Fibroblast of upper back skin (primary cell): ENCODE measurements at regions not wholly inside any gene's neighbourhood (a gene's known extent, or its start where the extent isn't known, plus 50 kb on each side); places are given as distances from the start of the nearest gene placed in this dataset.

ENCODE experiments used
- DNase-seq: peaks from one replicate; pipeline ENCODE4 v3.0.0-alpha.2; 2013

DNA sequence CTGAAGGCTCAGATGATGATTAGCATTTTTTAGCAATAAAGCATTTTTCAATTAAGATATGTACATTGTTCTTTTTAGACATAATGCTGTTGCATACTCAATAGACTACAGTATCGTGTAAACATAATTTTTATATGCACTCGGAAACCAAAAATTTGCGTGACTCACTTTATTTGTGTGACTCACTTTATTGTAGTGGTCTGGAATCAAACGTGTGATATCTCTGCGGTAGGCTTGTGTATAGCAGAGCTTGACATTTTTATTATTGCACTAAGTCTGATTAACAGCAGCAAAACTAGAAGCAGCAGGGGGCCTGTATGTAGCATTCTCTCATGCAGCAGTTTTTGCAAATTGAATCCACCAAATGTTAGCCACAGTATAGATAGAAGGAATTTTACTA, 119.1 kb upstream of the PRDX4 start:
- DNase-seq: peak; percentile 20

DNA sequence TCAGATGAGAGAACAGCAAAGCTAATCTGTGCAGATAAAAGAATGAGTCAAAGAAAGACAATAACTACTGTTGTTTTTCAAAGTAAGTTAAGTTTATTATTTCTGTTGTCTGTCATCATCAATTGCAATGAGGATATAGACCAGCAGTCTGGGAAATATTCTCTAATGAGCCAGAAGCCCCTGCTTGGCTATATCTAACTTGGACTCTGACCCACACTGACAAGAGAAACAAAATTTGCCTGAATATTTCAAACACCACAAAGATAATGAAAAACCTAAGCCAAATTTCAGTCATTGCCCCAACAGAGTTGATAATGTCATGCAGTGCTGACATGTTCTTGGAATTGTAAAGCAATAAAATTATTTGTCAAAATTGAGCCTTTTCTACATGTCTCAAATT, 115.0 kb upstream of the PRDX4 start:
- no peak for DNase-seq

DNA sequence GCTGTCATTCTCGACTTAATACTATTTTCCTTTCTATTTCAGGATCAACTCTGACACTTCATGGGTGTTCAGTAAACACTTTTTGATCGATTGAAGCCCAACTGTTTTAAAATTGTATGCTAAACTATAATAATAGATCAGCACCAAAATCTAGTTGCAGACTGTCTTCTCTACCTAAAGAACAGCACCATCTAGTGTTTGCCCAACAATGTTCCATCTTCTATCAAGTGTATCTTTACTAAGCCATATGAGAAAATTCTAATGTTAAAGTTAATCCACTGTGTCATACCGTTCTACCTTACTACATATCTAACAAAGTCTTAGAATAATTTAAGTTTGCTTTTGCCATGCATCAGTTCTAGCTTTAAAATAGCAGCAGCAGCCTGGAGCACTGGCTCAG, 113.0 kb upstream of the PRDX4 start:
- DNase-seq: peak; percentile 36

DNA sequence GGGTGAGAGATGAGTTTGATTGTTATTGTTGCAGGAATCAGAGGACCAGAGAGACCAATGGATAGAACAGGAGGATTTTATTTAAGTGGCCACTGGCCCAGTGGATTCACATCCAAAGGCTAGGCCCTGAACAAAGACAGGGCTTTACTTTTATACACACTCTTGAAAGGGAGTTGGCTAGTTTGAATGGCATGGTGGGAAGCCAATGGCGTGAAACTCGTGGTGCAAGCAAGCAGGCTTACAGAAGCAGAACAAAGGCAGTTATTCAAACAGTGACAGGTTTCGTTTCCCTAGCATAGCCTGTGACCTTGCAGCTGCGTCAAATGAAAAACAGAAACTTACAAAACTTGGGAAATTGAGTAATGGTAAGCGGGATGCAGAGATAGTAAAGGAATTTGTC, 110.2 kb upstream of the PRDX4 start:
- DNase-seq: no peak

DNA sequence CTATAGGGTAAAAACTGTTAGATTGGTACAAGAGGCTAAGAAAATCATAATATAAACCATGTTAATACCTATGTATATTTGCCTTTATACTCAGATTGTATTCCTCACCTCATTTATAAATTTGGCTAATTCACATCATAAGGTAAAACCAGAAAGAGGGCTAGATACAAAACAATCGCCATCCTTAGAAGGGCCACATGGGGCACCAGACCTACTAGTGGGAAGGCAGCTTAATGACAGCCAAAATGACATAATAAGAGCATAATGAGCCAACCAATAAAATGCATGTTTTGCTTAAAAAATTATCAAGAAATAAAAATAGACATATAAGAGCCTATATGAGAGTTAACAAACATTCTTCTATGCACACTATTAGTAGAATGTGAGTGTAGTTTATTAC, 107.3 kb upstream of the PRDX4 start:
- DNase-seq: no peak

DNA sequence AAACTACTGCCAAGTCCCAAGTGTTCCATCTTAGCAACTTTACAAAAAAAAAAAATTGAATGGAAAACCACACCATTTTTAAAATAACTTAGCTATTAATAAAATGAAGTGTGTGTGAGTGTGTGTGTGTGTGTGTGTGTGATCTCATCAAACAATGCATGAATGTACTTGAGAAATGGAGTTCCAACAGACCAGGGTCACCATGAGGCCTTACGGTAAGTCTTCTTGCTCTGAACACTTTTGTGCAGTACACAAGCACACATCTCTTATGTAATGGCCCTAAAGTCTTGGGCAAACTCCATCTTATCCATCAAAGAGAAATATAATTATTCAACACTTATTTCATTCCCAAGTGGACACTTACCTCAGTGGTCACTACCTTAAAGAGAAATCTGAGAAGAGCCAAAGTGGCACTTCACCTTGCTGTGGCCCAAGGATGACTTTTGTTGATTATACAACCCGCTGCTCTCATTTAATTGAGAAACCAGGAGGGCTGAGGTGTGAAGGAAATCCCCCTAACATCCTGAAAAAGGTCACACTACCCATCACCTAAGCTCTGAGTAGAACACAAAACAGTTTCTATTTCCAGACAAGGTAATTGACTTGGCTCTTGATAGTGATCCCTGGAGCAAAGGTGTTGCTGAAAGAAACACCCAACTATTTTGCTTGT, 96.5 kb upstream of the PRDX4 start:
- DNase-seq: no peak

DNA sequence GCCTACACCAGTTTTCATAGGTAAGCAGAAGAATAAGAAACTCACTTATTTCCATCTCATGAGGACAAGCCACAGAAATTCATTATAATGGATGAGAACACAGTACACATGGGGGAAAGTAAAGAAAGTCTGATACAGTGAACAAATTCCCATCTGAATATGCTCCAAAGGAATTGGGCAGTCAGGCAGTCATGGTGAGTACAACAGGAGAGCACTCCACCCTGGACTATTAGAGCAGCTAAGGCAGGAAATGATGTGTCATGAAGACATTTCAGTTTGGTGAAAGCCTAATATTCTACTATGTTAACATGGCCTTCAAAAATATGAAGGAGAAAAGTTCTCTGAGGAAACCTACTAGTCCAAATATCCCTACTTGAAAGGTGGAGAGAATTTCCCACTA, 92.0 kb upstream of the PRDX4 start:
- DNase-seq: no peak

DNA sequence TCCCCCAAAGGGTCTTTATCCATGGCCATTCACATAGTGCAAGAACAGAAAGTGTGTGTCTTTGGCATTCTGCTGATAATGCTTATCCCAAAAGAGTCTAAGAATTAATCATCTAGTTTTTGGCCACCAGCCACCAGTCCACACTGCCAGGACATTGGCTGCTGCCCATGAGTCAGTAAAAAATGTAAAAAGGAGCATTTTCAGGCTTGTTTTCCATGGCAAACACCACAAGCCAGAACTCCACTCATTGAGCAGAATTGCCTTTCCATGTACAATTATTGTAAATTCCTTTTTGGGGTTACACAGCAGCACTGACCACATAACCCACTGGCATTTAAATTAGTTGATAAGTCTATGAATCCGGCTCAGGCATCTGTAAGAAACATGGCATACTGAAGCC, 89.2 kb upstream of the PRDX4 start:
- DNase-seq: peak; percentile 1

DNA sequence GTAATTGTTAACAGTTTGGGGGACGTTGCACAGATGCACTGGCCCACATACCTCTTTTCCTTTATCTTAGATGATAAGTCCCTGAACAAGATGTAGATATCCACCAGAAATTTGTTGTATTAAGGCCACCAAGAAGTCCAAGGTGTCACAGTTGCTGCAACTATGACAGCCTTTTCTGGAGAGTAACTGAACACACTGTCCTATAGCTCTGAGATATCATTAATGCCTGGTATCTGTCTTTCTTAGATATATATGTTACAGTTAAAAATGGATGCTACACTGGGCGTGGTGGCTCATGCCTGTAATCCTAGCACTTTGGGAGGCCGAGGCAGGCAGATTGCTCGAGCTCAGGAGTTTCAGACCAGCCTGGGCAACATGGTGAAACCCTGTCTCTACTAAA, 77.8 kb upstream of the PRDX4 start:
- DNase-seq: no peak

DNA sequence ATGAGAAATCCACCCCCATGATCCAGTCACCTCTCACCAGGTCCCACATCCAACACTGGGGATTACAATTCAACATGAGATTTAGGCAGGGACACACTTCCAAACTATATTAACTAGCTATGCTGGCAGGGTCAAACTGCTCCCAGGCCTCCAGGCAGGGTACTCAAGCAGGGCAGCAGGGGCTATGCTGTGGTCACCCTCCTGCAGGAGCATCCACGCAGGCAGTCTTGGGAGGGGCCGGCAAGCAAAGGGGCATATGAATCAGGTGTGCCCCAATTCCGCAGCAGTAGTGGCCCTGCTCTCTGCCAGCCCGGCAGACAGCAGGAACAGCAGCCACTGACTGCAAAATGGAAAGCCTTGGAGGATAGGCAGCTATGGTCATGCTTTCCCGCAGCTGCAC, 74.6 kb upstream of the PRDX4 start:
- DNase-seq: no peak

DNA sequence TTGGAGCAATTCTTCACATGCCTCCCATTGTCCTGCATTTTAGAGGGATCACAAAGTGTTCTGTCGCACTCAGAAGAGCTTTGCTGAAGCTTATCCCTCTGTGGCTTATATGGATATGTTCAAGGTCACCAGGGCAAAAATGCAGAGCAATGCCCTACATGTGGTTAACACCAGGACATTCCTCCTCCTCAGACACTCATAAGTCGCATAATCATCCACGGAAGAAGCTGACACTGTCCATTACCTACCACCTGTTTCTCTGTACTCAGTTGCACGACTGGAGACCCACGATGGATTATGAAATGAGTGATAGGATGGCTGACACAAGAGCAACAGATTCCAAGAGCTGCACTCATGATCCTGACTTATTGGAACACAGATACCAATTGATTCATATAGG, 68.7 kb upstream of the PRDX4 start:
- no peak for DNase-seq

DNA sequence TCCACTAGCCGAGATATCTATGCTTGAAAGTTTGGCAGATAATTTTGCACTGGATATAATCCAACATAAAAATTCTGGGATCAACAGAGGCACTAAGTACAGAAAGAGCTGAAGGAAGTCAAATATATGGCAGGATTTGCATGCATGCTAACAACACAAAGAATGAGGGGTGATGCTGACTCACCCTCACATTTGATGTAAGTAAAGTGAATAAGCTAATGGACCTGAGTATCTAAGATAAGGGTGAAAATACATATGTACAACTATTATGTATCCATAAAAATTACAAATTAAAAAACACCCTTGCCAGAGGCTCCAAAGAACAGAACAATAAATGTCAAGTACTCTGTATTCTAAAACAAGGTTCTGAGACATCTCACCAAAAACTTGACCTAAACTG, 63.8 kb upstream of the PRDX4 start:
- DNase-seq: no peak

DNA sequence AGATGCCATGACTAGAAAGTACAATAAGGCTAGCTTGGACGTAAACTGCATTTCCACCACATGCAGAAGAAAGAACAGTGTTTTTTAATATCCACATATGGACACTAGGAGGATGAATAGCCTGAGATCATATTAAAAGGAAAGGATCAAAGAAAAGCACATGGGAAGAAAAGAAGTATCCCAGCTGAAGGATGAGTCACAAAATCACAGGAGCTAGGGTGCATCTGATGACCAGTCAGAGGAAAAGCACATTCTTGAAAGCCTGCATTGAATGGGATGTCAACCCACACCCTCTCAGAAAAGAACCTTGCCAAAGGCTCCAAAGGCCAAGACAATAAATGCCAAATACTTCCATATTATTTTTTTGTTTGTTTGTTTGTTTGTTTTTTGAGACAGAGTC, 56.8 kb upstream of the PRDX4 start:
- peak; percentile 5 for DNase-seq

DNA sequence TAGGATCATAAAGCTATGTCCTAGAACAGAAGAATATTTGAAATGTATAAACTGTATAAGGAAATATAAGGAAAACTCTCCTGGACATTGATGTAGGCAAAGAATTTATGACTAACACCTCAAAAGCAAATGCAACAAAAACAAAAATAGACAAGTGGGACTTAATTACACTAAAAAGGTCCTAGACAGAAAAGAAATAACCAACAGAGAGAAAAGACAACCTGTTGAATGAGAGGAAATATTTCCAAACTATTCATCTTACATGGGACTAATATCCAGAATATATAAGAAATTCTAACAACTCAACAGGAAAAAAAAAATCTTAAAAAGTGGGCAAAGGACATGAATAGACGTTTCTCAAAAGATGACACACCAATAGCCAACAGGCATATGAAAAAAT, 54.4 kb upstream of the PRDX4 start:
- no peak for DNase-seq

DNA sequence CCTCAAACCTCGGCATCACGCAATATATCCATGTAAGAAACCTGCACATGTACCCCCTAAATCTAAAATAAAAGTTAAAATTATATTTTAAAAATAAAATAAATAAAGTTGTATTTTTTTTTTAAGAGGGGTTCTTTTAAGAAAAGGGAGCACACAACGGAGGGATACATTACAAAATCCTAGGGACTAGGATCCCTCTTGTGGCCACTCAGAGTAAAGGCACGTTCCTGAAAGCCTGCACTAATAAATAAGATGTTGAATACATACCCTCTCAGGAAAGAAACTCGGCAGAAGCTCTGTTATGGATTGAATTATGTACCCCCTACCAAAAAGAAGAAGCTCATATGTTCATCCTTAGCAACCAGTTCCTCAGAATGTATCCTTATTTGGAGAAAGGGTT, 50.9 kb upstream of the PRDX4 start:
- peak; percentile 2 for DNase-seq
